ENCODE measurements at regions not wholly inside any gene's neighbourhood (a gene's known extent, or its start where the extent isn't known, plus 50 kb on each side); places are given as distances from the start of the nearest gene placed in this dataset.

- no peak for TF ChIP-seq TOX (CRISPR knock-in tag; IDR thresholded peaks at IDR 0.05; ENCODE audit: borderline replicate concordance)
- no peak for TF ChIP-seq ESRRG (CRISPR knock-in tag; IDR thresholded peaks at IDR 0.05)
- TF ChIP-seq, protein P1, sequence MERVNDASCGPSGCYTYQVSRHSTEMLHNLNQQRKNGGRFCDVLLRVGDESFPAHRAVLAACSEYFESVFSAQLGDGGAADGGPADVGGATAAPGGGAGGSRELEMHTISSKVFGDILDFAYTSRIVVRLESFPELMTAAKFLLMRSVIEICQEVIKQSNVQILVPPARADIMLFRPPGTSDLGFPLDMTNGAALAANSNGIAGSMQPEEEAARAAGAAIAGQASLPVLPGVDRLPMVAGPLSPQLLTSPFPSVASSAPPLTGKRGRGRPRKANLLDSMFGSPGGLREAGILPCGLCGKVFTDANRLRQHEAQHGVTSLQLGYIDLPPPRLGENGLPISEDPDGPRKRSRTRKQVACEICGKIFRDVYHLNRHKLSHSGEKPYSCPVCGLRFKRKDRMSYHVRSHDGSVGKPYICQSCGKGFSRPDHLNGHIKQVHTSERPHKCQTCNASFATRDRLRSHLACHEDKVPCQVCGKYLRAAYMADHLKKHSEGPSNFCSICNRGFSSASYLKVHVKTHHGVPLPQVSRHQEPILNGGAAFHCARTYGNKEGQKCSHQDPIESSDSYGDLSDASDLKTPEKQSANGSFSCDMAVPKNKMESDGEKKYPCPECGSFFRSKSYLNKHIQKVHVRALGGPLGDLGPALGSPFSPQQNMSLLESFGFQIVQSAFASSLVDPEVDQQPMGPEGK (CRISPR knock-in tag; IDR thresholded peaks at IDR 0.05; ENCODE audit: borderline replicate concordance): no peak
- TF ChIP-seq ZNF70 (CRISPR knock-in tag; IDR thresholded peaks at IDR 0.05): no peak
- no peak for TF ChIP-seq OSR1 (CRISPR knock-in tag; IDR thresholded peaks at IDR 0.05)
- TF ChIP-seq ZFP3 (CRISPR knock-in tag; IDR thresholded peaks at IDR 0.05): no peak
- TF ChIP-seq ZC3H10 (CRISPR knock-in tag; IDR thresholded peaks at IDR 0.05): no peak
- TF ChIP-seq SNAI2 (CRISPR knock-in tag; IDR thresholded peaks at IDR 0.05): no peak
- TF ChIP-seq ZNF565 (CRISPR knock-in tag; conservative IDR thresholded peaks at IDR 0.05; ENCODE audit: low read depth): no peak
- no peak for TF ChIP-seq PPARA (CRISPR knock-in tag; IDR thresholded peaks at IDR 0.05; ENCODE audit: borderline replicate concordance)
- TF ChIP-seq GLIS3 (CRISPR knock-in tag; IDR thresholded peaks at IDR 0.05): no peak
- TF ChIP-seq ZNF8 (CRISPR knock-in tag; IDR thresholded peaks at IDR 0.05): no peak
- TF ChIP-seq, protein P2, sequence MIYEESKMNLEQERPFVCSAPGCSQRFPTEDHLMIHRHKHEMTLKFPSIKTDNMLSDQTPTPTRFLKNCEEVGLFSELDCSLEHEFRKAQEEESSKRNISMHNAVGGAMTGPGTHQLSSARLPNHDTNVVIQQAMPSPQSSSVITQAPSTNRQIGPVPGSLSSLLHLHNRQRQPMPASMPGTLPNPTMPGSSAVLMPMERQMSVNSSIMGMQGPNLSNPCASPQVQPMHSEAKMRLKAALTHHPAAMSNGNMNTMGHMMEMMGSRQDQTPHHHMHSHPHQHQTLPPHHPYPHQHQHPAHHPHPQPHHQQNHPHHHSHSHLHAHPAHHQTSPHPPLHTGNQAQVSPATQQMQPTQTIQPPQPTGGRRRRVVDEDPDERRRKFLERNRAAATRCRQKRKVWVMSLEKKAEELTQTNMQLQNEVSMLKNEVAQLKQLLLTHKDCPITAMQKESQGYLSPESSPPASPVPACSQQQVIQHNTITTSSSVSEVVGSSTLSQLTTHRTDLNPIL (CRISPR knock-in tag; IDR thresholded peaks at IDR 0.05; ENCODE audit: low read depth): no peak
- ATAC-seq: no peak
Measured at GRCh38 chr4:130524057-130524456, 1428.1 kb downstream of the C4orf33 start.

DNA sequence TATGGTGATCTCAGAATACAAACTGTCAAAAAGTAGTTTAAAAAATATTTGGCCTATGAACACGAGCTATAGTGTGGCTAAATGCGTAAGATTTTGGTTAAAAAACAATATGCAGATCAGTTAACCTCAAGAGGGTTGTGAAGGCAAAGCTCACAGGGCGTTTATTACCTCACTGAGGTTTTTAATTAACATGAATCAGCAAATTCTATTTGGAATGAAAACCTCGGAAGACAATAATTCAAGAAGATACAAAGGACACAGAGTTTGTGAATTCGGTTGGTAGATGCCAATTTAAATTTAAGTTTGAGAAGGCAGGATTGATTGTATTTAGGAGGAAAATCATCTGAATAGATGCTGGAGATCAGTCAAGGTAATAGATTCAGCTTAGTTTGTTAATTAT, 1434.6 kb downstream of the C4orf33 start:
- ATAC-seq: no peak
- TF ChIP-seq ZNF565 (CRISPR knock-in tag; conservative IDR thresholded peaks at IDR 0.05; ENCODE audit: low read depth) (no peak), TCF4 (CRISPR knock-in tag; IDR thresholded peaks at IDR 0.05; ENCODE audit: borderline replicate concordance) (no peak)

GRCh38 chr4:130534651-130535050, 1438.7 kb downstream of the C4orf33 start:
- TF ChIP-seq ISL1 (CRISPR knock-in tag; IDR thresholded peaks at IDR 0.05) (no peak), OSR1 (CRISPR knock-in tag; IDR thresholded peaks at IDR 0.05) (no peak), TSHZ2 (CRISPR knock-in tag; IDR thresholded peaks at IDR 0.05) (no peak), ZNF70 (CRISPR knock-in tag; IDR thresholded peaks at IDR 0.05) (no peak)
- TF ChIP-seq, protein P1 (CRISPR knock-in tag; IDR thresholded peaks at IDR 0.05; ENCODE audit: borderline replicate concordance): no peak
- TF ChIP-seq, protein P2 (CRISPR knock-in tag; IDR thresholded peaks at IDR 0.05; ENCODE audit: low read depth): no peak
- no peak for ATAC-seq

DNA sequence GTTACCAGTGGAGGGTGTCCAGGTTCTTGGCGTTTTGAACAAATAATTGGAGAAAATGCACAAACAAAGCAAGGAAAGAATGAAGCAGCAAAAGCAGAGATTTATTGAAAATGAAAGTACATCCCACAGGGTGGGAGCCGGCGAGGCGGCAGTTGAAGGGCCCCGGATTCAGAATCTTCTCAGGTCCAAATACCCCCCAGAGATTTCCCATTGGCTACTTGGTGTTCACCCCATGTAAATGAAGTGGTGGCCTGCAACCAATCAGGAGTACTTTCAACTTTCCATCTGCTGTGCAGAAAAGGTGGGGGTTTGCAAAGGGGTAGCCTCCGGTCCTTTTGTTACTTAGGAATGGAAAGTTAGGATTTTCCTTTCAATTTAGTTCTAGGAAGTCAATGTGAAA, 1447.0 kb downstream of the C4orf33 start:
- ATAC-seq: no peak
- TF ChIP-seq, protein P1 (CRISPR knock-in tag; IDR thresholded peaks at IDR 0.05; ENCODE audit: borderline replicate concordance): no peak
